HG02938 (cell line): ENCODE measurements at regions not wholly inside any gene's neighbourhood (a gene's known extent, or its start where the extent isn't known, plus 50 kb on each side); places are given as distances from the start of the nearest gene placed in this dataset.
"Not testable (repeated sequence)": the region's sequence is repeated elsewhere in the genome, so short reads cannot be mapped to it uniquely, and the experiment has no call there.

ENCODE experiments used
- ATAC-seq: cut with Tn5 transposase; IDR thresholded peaks from one replicate; pipeline ENCODE4 v1.9.1; 2021; ENCODE audit warnings: mild to moderate bottlenecking, moderate library complexity; ENCODE audit not compliant: unreplicated experiment

DNA sequence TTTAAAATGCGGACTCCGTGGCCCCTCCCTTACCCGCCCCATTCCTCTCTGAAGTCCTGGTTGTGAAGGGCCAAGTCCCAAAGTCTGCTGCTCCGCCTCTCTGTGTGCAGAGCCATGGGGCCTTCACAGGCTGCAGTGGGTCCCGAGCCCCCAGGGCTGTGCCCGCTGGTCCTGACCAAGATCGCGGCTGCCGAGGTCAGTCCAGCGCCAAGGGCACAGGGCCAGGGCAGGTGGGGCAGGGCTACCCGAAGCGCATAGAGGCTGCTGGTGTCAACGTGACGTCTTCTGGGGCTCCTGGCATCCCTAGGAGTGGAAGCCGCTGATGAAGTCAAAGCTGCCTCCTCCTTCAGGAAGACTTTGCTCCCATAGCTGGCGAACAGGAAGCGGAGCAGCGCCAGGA lies 858.8 kb downstream of the TUBA3C start:
- not testable (repeated sequence) for ATAC-seq

DNA sequence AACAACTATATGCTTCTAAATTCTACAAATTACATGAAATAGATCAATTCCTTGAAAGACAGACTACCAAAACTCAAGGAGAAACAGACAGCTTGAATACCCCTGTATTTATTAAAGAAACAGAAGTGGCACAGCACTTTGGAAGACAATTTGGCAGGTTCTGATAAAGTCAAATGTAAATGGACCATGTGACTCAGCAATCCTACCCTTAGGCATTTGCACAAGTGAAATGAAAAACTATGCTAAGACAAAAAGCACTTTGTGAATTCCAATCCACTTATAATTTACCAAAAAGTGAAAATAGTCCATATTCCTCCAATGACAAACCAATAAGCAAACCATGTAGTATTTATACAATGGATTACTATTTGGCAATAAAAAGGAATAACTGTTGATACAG lies 862.0 kb downstream of the TUBA3C start:
- ATAC-seq, result not testable (repeated sequence)

DNA sequence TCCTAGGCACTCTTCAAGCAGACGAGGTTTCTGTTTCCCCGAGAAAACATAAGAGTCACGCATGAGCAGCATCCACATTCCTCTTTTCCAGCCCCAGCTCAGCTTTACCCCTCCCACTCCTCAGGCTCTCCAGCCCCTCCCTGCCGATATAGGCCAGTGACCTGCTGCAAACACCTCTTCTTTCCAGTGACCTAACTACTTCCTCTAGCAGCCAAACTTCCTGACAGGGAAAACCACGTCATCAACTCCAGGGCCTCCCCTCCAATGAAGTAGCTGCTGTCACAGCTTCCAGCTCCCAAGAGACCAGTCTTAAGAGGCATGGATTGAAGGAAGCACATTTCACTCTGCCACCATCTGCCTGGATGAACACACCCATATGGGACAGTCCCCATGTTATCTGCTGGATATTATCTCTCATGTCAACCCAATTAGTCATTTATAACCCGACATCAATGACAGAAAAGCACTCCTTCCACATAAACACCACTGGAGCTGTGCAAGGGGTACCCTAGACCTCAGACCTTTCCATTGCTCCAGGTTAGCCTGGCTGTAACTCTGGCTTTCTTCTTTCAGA lies 878.3 kb downstream of the TUBA3C start:
- ATAC-seq, result not testable (repeated sequence)

DNA sequence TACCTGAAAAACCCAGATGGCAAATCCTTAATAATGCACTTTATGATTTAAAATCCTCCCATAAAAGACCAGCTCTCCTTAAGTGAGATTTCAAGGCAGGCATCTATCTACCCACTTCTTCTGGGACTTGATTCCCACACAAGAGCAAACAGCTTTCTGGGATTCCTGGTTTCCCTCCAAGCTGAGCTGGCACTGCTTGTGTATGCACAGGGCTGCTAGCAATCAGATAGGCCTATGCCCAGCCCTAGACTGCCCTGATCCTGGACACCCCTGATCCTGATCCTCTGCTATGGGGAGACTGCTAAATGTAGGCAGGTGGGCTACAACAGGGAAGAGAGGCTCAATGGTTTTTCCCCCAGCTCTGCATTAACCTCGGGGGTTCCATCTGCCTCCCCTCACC lies 880.7 kb downstream of the TUBA3C start:
- not testable (repeated sequence) for ATAC-seq

DNA sequence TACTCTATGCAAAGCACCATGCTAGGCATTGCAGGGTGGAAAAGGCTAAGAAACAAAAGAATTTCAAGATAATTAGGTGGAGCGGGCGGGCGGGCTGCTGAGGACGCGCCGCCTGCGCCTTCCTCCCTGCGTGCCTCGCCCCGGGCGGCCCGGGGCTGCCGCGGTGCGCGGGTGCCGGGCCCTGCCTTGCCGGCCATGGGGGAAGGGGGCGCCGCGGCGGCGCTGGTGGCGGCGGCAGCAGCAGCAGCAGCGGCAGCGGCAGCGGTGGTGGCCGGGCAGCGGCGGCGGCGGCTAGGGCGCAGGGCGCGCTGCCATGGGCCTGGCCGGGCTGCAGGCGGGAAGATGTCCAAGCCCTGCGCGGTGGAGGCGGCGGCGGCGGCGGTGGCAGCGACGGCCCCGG lies 884.3 kb downstream of the TUBA3C start:
- not testable (repeated sequence) for ATAC-seq

DNA sequence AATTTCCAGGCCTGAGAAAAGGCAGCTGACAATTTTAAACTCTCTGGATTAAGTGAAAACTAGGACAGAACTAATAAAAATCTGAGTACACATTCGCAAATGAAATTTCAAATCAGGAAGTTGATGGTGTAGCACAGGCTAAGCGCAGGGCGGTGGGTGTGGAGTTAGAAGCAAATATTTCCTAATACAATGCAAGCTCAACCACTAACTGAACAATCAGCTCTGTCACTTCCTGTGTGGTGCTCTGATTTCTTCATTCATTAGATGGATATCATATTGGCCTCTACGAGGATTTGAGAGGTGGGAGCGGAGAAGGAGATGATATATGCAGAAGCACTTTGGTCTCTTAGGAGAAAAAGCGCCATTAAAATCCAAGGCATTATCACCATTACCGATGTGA lies 885.0 kb downstream of the TUBA3C start:
- ATAC-seq, result not testable (repeated sequence)

DNA sequence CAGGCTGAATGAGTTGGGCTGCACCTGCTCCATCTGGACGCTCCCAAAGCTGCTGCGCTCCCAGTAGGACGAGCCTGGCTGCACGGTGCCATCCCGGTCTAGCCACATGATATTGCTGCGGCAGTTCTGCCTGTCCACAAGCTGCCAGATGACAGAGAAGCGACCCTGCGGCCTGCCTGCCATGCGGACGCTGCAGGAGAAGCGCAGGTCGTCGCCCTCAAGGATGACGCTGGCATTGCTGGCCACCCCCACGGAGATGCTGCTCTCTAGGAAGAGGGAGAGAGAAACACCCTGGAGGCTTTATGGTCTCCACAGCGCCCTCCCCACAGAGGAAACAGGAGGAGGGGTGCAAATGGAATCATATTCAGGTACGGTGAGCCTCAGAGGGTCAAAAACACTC lies 887.3 kb downstream of the TUBA3C start:
- ATAC-seq, result not testable (repeated sequence)

DNA sequence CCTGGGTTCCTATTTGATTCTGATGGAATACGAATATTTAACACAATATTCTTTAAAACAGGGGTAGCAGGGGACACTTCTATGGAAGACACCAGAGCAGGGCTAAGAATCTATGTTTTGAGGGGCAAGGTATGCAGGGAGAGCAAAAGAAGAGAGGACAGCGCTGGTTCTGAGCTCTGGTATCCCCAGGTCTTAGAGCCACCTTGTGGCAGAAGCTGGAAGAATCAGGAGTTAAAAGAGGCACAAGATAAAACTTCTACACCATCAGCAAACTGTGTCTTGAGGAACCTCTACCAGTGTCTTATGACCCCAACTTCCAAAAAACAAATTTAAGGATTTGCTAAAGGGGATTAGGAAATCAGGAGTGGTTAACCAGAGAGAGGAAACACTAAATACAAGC lies 894.8 kb downstream of the TUBA3C start:
- ATAC-seq, result not testable (repeated sequence)

DNA sequence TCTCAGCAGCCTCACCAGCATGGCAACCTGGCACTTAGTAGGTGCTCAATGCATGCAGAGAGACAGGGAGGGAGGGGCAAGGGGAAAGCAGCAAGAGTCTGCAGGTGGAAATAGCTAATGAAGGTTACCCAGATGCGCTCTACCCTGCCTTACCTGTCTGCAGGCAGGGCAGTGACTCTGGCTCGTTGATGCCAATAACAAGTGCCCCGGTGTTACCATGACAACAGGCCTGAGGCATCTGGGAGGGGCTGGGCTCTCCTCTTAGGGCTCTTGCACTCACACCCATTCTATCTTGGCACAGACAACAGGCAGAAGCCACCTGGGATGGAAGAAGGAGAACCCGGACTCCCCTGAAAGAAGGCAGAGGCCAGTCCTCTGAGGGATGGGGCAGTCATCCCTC lies 896.0 kb downstream of the TUBA3C start:
- not testable (repeated sequence) for ATAC-seq

DNA sequence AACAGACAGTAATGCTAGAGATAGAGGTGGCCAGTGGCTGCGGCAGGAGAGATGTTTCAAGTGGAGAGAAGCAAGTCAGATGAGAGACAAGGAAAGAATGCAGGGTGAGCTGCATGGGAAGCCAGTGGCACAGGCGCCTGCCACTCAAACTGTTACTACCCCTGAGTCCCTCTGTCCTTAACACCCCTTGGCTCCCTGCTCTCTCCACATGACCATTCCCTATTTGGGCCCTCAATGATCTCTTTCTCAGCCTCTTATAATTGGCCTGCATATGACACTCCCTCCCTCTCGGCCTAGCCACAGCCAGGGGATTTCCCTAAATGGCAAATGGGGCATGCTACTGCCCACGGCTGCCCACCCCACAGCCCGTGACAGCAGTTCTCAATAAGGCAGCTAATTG lies 897.6 kb downstream of the TUBA3C start:
- not testable (repeated sequence) for ATAC-seq

DNA sequence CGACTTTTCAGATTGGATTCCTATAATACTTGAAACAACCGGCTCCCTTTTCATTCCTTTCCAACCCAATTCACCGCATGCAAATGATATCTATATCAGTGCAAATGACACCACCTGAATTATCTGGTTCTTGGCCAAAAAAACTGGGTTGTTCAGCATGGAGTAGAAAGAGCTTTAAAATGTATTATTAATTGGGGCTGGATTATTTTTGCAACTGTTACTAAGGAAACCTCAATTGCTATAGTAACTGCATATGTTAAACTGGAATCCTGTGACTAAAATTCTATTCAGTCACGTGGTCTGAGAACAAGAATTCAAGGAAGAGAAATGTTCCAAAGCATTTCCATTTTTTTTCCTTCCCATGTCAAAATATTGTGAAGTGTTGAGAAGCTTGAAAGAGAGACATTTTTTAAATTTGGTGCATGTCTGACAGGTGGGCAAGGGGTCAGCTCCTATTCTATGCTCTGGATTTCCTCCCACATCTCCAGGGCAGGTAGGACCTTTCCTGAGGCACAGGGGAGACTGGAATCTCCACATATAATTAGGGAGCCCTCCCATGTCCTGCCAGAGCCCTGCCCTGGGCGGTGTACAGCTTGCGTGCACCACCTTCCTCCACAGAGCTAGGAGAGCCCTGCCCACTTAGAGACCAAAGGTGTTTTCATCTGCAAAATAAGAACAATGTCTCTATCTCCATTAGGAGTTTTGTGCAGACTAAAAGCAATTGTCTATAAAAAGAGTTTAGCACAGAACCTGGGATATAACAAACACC lies 899.6 kb downstream of the TUBA3C start:
- not testable (repeated sequence) for ATAC-seq

DNA sequence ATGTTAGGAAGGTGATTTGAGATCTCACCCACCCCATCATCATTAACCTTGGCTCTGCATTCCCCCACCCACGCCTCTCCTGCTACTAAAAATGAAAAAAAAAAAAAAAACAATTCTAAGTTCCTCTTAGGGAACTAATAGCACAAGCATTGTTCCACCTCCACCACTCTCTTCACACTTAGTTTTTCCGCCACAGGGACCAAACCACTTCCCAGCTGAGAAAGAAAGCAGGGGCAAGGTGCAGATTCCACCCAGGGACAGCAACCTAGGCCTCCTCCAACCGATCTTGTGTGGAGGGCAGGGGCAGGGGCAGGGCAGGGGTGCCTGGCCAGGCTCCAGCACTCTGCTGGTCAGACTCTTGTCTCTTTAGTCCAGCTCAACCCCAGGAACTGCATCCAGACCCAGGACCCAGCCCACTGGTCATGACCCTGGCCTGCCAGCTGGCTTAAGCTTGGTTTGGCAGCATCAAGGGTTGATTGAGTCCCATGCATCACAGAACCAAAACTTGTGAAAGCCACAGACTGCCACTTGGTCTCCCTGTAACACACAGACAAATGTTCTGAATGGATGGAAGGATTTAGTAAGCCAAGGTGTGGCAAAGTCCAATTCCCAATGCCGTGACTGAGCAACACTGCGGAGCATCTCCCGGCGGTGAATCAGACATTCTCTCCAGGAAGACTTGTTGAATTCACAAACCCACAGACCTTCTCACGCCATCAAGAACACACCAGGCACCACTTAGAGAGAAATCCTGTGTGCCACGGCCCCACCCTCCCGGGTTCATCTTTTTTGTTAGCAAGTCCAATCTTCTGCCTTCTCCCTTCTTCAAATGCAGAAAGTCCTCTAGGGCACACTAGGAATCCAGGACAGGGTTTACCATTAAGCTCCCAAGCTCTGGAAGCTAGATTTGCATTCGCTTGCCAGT lies 900.5 kb downstream of the TUBA3C start:
- ATAC-seq, result not testable (repeated sequence)

DNA sequence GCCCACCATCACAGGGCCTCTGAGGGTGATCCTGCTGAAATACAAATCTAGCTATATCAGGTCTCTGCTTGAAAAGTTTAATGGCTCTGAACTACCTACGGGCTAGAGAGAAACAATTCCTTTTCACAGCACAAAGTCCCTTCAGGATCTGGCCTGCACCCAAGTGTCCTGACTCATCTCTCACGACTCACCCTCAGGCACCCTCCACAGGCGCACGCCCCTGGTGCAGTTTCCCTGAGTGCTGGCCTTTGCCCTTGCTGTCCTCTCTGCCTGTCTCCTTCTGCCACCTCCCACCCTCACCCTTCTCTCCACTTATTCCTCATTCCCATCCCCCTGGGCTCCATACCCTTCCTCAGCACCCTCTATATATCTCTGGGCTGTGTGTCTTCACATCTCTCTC lies 901.7 kb downstream of the TUBA3C start:
- ATAC-seq, result not testable (repeated sequence)

DNA sequence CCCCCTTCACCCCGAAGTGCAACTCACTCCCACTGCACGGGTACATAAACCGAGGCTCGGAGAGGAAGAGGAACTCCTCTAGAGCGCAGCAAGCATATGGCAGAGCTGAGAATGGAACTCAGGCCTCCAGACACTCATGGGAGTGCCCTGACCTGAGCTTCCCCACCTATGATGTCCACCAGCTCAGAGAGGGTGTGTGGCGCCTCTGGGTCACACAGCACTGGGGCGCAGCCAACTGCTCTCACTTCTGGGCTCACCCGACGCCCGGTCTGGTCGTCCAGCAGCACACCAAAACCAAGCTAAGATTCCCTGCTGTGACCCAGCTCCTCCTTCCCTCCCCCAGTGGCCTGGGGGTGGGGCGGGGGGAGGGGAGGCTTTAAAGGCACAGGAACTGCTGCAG lies 904.3 kb downstream of the TUBA3C start:
- not testable (repeated sequence) for ATAC-seq

DNA sequence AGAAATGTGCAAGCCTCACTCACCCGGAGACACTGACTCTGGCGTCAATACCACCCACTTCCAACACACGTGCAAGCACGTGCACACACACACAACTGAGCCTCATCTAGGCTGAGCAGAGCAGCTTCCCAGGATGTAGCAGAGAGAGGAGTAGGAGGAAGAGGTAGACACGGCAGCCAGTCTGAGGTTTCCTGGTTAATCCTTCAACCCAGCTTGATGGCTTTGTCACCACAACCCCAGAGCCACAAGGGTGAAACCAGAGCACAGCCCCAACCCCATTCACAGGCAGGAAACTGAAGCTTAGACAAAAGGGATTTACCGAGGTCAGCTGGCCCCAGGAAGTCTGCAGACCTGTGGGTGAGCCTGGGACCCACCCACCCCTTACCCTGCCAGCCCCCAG lies 905.3 kb downstream of the TUBA3C start:
- not testable (repeated sequence) for ATAC-seq

DNA sequence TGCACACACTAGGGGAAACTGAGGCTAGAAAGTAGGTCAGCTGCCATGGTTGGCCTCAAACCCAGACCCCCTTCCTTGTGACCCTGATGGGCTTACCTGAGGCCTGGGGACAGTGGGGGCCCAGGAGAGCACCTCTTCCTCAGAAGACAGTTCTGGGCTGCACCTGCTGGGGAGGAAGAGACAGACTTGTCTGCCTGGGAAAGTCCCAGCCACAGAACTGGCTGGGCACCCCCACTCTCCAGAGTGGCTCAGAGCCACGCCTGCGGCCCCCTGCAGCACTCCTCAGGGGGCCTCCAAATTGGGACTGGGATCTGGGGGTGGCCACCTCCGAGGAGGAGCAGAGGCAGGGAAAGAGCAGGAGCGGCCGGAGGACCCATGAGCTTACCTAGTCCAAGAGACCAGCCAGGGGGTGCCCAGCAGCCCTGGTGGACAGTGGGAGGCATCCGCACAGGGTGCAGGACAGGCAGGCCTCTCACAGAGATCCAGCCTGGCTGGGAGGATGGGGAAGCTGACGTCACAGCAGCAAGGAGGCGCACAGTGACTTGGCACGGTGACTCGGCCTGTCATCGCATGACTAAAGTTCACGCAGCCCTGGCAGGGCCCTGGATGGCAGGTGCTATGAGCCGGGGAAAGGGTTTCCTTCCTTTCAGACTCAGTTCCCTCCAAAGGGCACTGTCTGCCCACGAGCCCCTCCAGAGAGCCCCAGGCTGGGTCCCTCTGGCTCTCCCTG lies 907.7 kb downstream of the TUBA3C start:
- ATAC-seq, result not testable (repeated sequence)

DNA sequence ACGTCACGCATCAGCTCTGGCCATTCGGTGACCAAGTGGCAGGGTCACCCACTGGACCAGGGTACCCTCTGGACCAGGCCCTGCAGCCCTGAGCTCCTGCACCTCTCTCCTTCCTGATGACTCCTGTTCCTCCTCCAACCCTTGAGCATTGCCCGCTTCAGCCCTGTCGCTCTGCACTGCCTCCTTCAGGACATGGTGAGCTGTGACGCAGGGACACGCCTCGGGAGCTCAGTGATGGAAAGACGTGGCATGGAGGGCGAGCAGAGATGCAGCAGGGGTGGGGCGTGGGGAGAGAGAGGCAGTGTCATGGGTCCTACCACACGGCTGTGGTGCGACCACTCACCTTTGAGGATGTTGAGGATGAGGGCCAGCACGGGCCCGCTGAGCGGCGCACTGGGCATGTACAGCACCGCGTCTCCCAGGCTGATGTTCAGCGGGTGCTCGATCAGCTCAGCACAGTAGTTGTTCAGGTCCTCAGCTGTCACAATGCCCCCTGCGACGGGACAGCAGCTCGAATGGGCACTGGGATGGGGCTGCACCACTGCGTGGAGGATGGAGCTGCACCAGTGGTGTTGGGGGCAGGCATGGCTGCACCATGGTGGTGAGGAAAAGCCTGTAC lies 922.7 kb downstream of the TUBA3C start:
- ATAC-seq, result not testable (repeated sequence)

DNA sequence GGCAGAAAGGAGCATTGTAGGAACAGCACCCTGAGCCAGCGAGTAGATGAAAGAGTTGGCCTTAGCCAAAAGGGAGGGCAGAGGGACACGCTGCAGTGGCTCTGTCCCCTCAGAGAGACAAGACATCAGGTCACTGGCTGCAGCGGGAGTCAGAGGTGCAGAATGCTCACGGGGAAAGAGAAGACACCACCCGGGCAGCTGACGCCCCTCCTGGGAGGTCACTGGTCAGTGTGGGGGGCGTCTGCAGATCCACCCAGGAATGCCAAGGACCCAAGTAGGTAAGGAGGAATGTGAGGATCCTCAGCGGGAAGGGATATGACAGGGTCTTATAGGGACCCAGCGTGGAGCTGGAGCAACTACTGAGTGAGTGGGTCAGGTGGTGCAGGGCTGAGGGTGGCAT lies 923.9 kb downstream of the TUBA3C start:
- ATAC-seq, result not testable (repeated sequence)

DNA sequence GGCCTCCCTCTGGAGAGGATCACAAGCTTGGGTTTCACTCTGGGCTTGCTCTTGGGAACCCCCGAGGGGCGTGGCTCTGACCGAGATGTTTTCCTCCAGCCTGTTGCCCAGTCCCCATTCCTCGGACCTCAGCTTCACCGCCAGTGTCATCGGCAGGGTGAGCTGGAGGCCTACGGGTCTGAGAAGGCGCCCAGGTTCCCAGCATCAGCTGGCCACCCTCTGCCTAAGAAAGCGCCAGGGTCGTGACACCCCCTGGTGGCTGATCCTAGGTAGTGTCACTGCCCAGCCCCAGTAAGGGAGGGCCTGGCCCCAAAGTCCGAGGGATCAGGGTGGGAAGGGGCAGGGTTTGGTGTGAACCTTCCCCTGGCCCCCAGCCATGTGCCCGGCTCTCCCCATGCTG lies 928.8 kb downstream of the TUBA3C start:
- not testable (repeated sequence) for ATAC-seq

DNA sequence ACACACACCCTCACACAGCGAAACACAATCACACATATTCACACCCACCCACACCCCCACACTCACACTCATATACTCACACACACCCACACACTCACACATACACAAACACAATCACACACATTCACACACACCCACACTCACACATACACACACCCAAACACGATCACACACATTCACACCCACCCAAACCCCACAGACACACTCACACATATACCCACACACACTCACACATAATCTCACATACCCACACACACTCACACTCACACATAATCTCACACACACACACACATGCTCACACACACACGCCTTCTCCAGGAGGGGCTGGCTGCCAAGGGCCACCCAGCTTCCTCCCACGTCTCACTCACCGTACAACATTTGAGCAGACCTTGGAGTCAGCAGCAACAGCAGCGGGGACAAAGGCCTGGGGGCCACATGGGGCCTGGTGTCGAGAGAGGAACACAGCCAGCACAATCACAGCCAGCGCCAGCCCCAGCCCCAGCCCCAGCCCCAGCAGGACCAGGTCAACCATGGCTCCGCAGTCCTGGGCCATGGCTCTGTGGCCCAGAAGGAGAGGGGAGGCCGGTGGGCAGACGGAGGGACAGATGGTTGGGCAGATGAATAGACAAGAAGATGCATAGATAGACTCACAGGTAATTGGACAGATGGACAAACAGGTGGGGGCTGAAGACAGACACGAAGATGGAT lies 932.9 kb downstream of the TUBA3C start:
- not testable (repeated sequence) for ATAC-seq
